PC-3 (cell line): ENCODE measurements at regions not wholly inside any gene's neighbourhood (a gene's known extent, or its start where the extent isn't known, plus 50 kb on each side); places are given as distances from the start of the nearest gene placed in this dataset.

Experiments used
- ATAC-seq: fragments of 200-7000 bp; cut with Tn5 transposase; 2 replicates; pipeline ENCODE4 v1.9.1; 2020; ENCODE audit warnings: mild to moderate bottlenecking, moderate library complexity
- BruUV-seq: library from RNA; stranded (reverse); fragments of 400-500 nt; replicated peaks from 2 replicates; lab custom pipeline; 2021; lab: Mats Ljungman, UMichigan
- CTCF ChIA-PET: fragments of 300-600 bp; sonication (Branson Sonifier 250); formaldehyde crosslinking; loops from one replicate; lab custom pipeline; 2022; ENCODE audit warnings: antibody characterized with exemption; lab: Charles Lee
- POLR2A ChIA-PET: fragments of 300-600 bp; sonication (Branson Sonifier 250); formaldehyde crosslinking; loops from one replicate; lab custom pipeline; 2022; ENCODE audit warnings: antibody characterized with exemption; ENCODE audit not compliant: unreplicated experiment; lab: Charles Lee
- DNase-seq: peaks from one replicate; pipeline ENCODE4 v3.0.0-alpha.2; 2015
- H2AFZ ChIP-seq: fragments of 300-600 bp; sonication (generic); 2 replicates; pipeline ENCODE4 v1.6.0; 2016; ENCODE audit warnings: antibody characterized with exemption, low read length
- H3F3A ChIP-seq: fragments of 300-600 bp; sonication (generic); one replicate; pipeline ENCODE4 v1.6.0; 2017; ENCODE audit warnings: antibody characterized with exemption, low read length, control low read depth, mild to moderate bottlenecking; ENCODE audit not compliant: unreplicated experiment
- H3K27ac ChIP-seq: fragments of 300-600 bp; sonication (generic); 2 replicates; pipeline ENCODE4 v1.5.1; 2016; ENCODE audit warnings: mild to moderate bottlenecking, low read length
- H3K27me3 ChIP-seq: fragments of 300-600 bp; sonication (generic); 2 replicates; pipeline ENCODE4 v1.6.1; 2016; ENCODE audit warnings: low read length, mixed read lengths
- H3K36me3 ChIP-seq: fragments of 300-600 bp; sonication (generic); 2 replicates; pipeline ENCODE4 v1.6.1; 2016; ENCODE audit warnings: low read depth, mixed run types, low read length, mixed read lengths
- H3K4me1 ChIP-seq: fragments of 300-600 bp; sonication (generic); 2 replicates; pipeline ENCODE4 v1.5.1; 2016; ENCODE audit warnings: low read length; ENCODE audit not compliant: insufficient read depth
- H3K4me2 ChIP-seq: fragments of 300-600 bp; sonication (generic); 2 replicates; pipeline ENCODE4 v1.6.0; 2016; ENCODE audit warnings: low read length
- H3K4me3 ChIP-seq: fragments of 300-600 bp; sonication (generic); 2 replicates; pipeline ENCODE4 v1.5.1; 2016; ENCODE audit warnings: mild to moderate bottlenecking, low read length, mixed read lengths
- H3K79me2 ChIP-seq: fragments of 300-600 bp; sonication (generic); 2 replicates; pipeline ENCODE4 v1.6.1; 2017; ENCODE audit warnings: low read length, mixed read lengths
- H3K9ac ChIP-seq: fragments of 300-600 bp; sonication (generic); 2 replicates; pipeline ENCODE4 v1.6.0; 2016; ENCODE audit warnings: mild to moderate bottlenecking, low read length
- H3K9me2 ChIP-seq: fragments of 300-600 bp; sonication (generic); replicated peaks from 2 replicates; pipeline ENCODE4 v1.6.1; 2016; ENCODE audit warnings: mixed run types, low read length, mixed read lengths
- H3K9me3 ChIP-seq: fragments of 300-600 bp; sonication (generic); 2 replicates; pipeline ENCODE4 v1.6.1; 2016; ENCODE audit warnings: low read length, mixed read lengths
- H4K20me1 ChIP-seq: fragments of 300-600 bp; sonication (generic); 2 replicates; pipeline ENCODE4 v1.6.1; 2016; ENCODE audit warnings: low read length, mixed read lengths
- CTCF ChIP-seq: fragments of 300-600 bp; sonication (generic); conservative IDR thresholded peaks from 2 replicates; pipeline ENCODE4 v1.5.1; 2017; ENCODE audit warnings: antibody characterized with exemption, low read depth, mild to moderate bottlenecking, low read length
- EZH2 ChIP-seq: fragments of 300-600 bp; sonication (generic); IDR thresholded peaks from one replicate; pipeline ENCODE4 v1.6.1; 2017; ENCODE audit warnings: antibody characterized with exemption, mild to moderate bottlenecking, low read length; ENCODE audit not compliant: unreplicated experiment
- EZH2phosphoT487 ChIP-seq: fragments of 300-600 bp; sonication (generic); IDR thresholded peaks from 2 replicates; pipeline ENCODE4 v1.6.1; 2018; ENCODE audit warnings: mild to moderate bottlenecking, antibody characterized with exemption, low read length, borderline replicate concordance
- intact Hi-C: fragments of 100-400 bp; cut with micrococcal nuclease; formaldehyde crosslinking; loops from 2 replicates; pipeline ENCODE4 v1.9.0; 2023

- ChIA-PET POLR2A (no interaction called here), CTCF (no interaction called here)
- H4K20me1 ChIP-seq: no peaks in the 10 kb centered on the region
- no peak overlapping the region for H3K4me3 ChIP-seq
- no peaks in the 10 kb centered on the region for H3K9me2 ChIP-seq
- no peak for ATAC-seq
- H3K4me1 ChIP-seq: no peaks in the 10 kb centered on the region
- H3K36me3 ChIP-seq: no peaks in the 10 kb centered on the region
- H3K4me2 ChIP-seq: no peak overlapping the region
- no TSS peak for BruUV-seq
- H3K27me3 ChIP-seq: peaks cover 21% of the 10 kb centered on the region
- no peak overlapping the region for H3K9ac ChIP-seq
- intact Hi-C loops: no loop called here
- no peaks in the 10 kb centered on the region for H3F3A ChIP-seq
- no peak overlapping the region for H3K27ac ChIP-seq
- no peak for DNase-seq
- H3K79me2 ChIP-seq: no peaks in the 10 kb centered on the region
- no peak overlapping the region for H2AFZ ChIP-seq
- TF ChIP-seq EZH2phosphoT487 (no peak), EZH2 (no peak), CTCF (no peak)
- H3K9me3 ChIP-seq: no peaks in the 10 kb centered on the region
These were observed 233.5 kb upstream of the PROK2 start for GRCh38 chr3:72018343-72018984.

DNA sequence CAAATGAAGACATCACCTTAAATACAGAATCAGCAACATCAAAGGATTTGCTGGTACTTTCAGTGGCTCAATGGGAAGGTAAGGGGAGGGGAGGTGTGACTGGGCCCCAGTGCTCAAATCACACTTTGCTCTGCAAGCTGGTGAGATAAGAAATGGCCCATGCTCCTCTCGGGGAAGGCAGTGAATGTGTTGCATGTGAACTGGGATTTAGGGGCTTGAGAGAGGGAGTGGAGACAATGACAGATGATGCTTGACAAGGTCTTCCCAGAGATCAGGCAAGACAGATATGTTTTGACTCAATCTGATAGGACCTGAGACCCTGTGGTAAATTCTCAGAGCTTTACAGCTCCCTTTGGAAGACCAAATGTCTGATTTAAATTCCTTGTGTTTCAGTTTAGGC, 233.0 kb upstream of the PROK2 start:
- CTCF ChIA-PET: no interaction called here
- Histone ChIP-seq H3K27ac (no peak overlapping the region), H3K9me2 (no peaks in the 10 kb centered on the region), H2AFZ (no peak overlapping the region), H3K4me1 (no peaks in the 10 kb centered on the region), H3F3A (no peaks in the 10 kb centered on the region), H3K27me3 (peaks cover 24% of the 10 kb centered on the region), H3K4me2 (no peak overlapping the region), H3K9ac (no peak overlapping the region), H3K9me3 (no peaks in the 10 kb centered on the region), H3K4me3 (no peak overlapping the region), H4K20me1 (no peaks in the 10 kb centered on the region), H3K36me3 (no peaks in the 10 kb centered on the region), H3K79me2 (no peaks in the 10 kb centered on the region)
- POLR2A ChIA-PET: no interaction called here
- TF ChIP-seq CTCF (no peak), EZH2phosphoT487 (no peak), EZH2 (no peak)
- BruUV-seq: no TSS peak
- DNase-seq (no peak), ATAC-seq (no peak)
- intact Hi-C loops: no loop called here

DNA sequence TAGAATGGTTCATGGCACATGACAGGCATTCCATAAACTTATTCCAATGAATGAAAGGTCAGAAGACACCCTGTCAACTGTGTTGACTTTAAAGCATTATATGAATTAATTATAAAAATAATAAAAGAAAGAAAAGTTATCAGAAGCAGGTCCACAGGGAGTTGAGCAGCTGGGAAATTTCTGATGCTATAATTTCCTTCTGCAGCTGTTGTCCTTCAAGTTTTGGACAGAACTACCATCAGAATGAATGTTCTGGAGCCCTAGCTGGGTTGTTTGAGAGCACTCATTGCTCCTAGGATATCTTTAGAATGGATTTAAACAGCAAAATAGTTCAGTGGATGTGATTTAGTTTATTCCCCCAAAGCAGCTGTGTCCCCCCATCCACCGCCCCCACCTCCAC, 232.4 kb upstream of the PROK2 start:
- no peak for TF ChIP-seq EZH2phosphoT487
- DNase-seq (no peak), ATAC-seq (no peak)
- Histone ChIP-seq H3K36me3 (no peaks in the 10 kb centered on the region), H3K4me2 (no peak overlapping the region), H4K20me1 (no peaks in the 10 kb centered on the region), H3K9ac (no peak overlapping the region), H3K27ac (no peak overlapping the region), H2AFZ (no peak overlapping the region), H3K4me1 (no peaks in the 10 kb centered on the region), H3K4me3 (no peak overlapping the region), H3K9me3 (no peaks in the 10 kb centered on the region), H3K79me2 (no peaks in the 10 kb centered on the region), H3K9me2 (no peaks in the 10 kb centered on the region), H3K27me3 (peaks cover 26% of the 10 kb centered on the region), H3F3A (no peaks in the 10 kb centered on the region)
- BruUV-seq: no TSS peak
- ChIA-PET POLR2A (no interaction called here), CTCF (no interaction called here)
- intact Hi-C loops: no loop called here
